ENCODE measurements at regions not wholly inside any gene's neighbourhood (a gene's known extent, or its start where the extent isn't known, plus 50 kb on each side); places are given as distances from the start of the nearest gene placed in this dataset.

DNA sequence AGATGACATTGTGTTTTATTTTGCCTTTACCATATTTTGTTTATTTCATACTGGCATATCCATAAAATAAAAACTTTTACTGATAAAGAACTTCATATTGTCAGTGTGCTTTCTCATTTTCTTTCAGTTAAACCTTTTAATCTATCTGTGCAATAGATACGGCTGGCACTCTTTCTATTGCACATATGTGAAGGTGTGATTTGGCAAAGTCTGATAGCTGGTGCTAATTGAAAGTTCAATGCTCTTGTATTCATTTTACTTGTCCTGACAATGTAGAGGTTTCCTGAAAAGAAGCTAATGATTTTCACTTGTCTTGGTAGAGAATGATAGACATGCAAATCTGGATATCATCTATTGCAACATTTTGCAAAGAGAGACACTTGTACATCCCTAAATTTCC, 467.0 kb downstream of the NSUN3 start:
- no peaks in the 10 kb centered on the region for H3K36me3 ChIP-seq (ENCODE audit: control insufficient read depth in 2 of 2, insufficient read depth in 1 of 2, low read length in 2 of 2)
- no peaks in the 10 kb centered on the region for H3K9me3 ChIP-seq (ENCODE audit: control insufficient read depth, insufficient read depth, low read depth, low read length)
- no peaks in the 10 kb centered on the region for H3K4me1 ChIP-seq (ENCODE audit: control insufficient read depth, insufficient read depth, low read length)
- H3K27ac ChIP-seq (ENCODE audit: extremely low read depth, low read depth, low read length), result no peak overlapping the region
- POLR2A ChIA-PET, result no interaction called here
- CTCF ChIA-PET, result no interaction called here
- no peak overlapping the region for H3K4me3 ChIP-seq (ENCODE audit: low read depth, low read length)
- TF ChIP-seq, protein P1, sequence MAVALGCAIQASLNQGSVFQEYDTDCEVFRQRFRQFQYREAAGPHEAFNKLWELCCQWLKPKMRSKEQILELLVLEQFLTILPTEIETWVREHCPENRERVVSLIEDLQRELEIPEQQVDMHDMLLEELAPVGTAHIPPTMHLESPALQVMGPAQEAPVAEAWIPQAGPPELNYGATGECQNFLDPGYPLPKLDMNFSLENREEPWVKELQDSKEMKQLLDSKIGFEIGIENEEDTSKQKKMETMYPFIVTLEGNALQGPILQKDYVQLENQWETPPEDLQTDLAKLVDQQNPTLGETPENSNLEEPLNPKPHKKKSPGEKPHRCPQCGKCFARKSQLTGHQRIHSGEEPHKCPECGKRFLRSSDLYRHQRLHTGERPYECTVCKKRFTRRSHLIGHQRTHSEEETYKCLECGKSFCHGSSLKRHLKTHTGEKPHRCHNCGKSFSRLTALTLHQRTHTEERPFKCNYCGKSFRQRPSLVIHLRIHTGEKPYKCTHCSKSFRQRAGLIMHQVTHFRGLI (tag by site-specific recombination; IDR thresholded peaks at IDR 0.05), result no peak
- TF ChIP-seq, protein P2, sequence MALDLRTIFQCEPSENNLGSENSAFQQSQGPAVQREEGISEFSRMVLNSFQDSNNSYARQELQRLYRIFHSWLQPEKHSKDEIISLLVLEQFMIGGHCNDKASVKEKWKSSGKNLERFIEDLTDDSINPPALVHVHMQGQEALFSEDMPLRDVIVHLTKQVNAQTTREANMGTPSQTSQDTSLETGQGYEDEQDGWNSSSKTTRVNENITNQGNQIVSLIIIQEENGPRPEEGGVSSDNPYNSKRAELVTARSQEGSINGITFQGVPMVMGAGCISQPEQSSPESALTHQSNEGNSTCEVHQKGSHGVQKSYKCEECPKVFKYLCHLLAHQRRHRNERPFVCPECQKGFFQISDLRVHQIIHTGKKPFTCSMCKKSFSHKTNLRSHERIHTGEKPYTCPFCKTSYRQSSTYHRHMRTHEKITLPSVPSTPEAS (tag by site-specific recombination; IDR thresholded peaks at IDR 0.05), result no peak
- TF ChIP-seq ZNF112 (tag by site-specific recombination; IDR thresholded peaks at IDR 0.05) (no peak), ZNF548 (tag by site-specific recombination; IDR thresholded peaks at IDR 0.05) (no peak), ZSCAN30 (tag by site-specific recombination; IDR thresholded peaks at IDR 0.05) (no peak), ZNF571 (tag by site-specific recombination; IDR thresholded peaks at IDR 0.05) (no peak), GLIS1 (tag by site-specific recombination; IDR thresholded peaks at IDR 0.05) (no peak), ZNF133 (tag by site-specific recombination; IDR thresholded peaks at IDR 0.05) (no peak)
- TF ChIP-seq, protein P3, sequence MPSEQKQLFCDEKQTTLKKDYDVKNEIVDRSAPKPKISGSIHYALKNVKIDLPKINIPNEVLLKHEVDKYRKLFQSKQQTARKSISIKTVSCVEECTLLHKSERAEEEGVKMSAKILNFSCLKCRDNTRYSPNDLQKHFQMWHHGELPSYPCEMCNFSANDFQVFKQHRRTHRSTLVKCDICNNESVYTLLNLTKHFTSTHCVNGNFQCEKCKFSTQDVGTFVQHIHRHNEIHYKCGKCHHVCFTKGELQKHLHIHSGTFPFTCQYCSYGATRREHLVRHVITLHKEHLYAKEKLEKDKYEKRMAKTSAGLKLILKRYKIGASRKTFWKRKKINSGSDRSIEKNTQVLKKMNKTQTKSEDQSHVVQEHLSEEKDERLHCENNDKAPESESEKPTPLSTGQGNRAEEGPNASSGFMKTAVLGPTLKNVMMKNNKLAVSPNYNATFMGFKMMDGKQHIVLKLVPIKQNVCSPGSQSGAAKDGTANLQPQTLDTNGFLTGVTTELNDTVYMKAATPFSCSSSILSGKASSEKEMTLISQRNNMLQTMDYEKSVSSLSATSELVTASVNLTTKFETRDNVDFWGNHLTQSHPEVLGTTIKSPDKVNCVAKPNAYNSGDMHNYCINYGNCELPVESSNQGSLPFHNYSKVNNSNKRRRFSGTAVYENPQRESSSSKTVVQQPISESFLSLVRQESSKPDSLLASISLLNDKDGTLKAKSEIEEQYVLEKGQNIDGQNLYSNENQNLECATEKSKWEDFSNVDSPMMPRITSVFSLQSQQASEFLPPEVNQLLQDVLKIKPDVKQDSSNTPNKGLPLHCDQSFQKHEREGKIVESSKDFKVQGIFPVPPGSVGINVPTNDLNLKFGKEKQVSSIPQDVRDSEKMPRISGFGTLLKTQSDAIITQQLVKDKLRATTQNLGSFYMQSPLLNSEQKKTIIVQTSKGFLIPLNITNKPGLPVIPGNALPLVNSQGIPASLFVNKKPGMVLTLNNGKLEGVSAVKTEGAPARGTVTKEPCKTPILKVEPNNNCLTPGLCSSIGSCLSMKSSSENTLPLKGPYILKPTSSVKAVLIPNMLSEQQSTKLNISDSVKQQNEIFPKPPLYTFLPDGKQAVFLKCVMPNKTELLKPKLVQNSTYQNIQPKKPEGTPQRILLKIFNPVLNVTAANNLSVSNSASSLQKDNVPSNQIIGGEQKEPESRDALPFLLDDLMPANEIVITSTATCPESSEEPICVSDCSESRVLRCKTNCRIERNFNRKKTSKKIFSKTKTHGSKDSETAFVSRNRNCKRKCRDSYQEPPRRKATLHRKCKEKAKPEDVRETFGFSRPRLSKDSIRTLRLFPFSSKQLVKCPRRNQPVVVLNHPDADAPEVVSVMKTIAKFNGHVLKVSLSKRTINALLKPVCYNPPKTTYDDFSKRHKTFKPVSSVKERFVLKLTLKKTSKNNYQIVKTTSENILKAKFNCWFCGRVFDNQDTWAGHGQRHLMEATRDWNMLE (tag by site-specific recombination; conservative IDR thresholded peaks at IDR 0.05; ENCODE audit: low read depth), result no peak
- TF ChIP-seq, protein P4, sequence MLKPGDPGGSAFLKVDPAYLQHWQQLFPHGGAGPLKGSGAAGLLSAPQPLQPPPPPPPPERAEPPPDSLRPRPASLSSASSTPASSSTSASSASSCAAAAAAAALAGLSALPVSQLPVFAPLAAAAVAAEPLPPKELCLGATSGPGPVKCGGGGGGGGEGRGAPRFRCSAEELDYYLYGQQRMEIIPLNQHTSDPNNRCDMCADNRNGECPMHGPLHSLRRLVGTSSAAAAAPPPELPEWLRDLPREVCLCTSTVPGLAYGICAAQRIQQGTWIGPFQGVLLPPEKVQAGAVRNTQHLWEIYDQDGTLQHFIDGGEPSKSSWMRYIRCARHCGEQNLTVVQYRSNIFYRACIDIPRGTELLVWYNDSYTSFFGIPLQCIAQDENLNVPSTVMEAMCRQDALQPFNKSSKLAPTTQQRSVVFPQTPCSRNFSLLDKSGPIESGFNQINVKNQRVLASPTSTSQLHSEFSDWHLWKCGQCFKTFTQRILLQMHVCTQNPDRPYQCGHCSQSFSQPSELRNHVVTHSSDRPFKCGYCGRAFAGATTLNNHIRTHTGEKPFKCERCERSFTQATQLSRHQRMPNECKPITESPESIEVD (tag by site-specific recombination; IDR thresholded peaks at IDR 0.05), result no peak
- TF ChIP-seq, protein P5, sequence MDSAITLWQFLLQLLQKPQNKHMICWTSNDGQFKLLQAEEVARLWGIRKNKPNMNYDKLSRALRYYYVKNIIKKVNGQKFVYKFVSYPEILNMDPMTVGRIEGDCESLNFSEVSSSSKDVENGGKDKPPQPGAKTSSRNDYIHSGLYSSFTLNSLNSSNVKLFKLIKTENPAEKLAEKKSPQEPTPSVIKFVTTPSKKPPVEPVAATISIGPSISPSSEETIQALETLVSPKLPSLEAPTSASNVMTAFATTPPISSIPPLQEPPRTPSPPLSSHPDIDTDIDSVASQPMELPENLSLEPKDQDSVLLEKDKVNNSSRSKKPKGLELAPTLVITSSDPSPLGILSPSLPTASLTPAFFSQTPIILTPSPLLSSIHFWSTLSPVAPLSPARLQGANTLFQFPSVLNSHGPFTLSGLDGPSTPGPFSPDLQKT (IDR thresholded peaks at IDR 0.05; ENCODE audit: borderline replicate concordance, low read depth, low read length), result no peak
- TF ChIP-seq, protein P6, sequence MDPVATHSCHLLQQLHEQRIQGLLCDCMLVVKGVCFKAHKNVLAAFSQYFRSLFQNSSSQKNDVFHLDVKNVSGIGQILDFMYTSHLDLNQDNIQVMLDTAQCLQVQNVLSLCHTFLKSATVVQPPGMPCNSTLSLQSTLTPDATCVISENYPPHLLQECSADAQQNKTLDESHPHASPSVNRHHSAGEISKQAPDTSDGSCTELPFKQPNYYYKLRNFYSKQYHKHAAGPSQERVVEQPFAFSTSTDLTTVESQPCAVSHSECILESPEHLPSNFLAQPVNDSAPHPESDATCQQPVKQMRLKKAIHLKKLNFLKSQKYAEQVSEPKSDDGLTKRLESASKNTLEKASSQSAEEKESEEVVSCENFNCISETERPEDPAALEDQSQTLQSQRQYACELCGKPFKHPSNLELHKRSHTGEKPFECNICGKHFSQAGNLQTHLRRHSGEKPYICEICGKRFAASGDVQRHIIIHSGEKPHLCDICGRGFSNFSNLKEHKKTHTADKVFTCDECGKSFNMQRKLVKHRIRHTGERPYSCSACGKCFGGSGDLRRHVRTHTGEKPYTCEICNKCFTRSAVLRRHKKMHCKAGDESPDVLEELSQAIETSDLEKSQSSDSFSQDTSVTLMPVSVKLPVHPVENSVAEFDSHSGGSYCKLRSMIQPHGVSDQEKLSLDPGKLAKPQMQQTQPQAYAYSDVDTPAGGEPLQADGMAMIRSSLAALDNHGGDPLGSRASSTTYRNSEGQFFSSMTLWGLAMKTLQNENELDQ (tag by site-specific recombination; IDR thresholded peaks at IDR 0.05; ENCODE audit: low read depth), result no peak
- TF ChIP-seq, protein P7, sequence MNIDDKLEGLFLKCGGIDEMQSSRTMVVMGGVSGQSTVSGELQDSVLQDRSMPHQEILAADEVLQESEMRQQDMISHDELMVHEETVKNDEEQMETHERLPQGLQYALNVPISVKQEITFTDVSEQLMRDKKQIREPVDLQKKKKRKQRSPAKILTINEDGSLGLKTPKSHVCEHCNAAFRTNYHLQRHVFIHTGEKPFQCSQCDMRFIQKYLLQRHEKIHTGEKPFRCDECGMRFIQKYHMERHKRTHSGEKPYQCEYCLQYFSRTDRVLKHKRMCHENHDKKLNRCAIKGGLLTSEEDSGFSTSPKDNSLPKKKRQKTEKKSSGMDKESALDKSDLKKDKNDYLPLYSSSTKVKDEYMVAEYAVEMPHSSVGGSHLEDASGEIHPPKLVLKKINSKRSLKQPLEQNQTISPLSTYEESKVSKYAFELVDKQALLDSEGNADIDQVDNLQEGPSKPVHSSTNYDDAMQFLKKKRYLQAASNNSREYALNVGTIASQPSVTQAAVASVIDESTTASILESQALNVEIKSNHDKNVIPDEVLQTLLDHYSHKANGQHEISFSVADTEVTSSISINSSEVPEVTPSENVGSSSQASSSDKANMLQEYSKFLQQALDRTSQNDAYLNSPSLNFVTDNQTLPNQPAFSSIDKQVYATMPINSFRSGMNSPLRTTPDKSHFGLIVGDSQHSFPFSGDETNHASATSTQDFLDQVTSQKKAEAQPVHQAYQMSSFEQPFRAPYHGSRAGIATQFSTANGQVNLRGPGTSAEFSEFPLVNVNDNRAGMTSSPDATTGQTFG (tag by site-specific recombination; IDR thresholded peaks at IDR 0.05; ENCODE audit: borderline replicate concordance), result no peak
- TF ChIP-seq, protein P8, sequence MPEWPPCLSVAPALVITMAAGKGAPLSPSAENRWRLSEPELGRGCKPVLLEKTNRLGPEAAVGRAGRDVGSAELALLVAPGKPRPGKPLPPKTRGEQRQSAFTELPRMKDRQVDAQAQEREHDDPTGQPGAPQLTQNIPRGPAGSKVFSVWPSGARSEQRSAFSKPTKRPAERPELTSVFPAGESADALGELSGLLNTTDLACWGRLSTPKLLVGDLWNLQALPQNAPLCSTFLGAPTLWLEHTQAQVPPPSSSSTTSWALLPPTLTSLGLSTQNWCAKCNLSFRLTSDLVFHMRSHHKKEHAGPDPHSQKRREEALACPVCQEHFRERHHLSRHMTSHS (tag by site-specific recombination; IDR thresholded peaks at IDR 0.05), result no peak
- TF ChIP-seq, protein P9, sequence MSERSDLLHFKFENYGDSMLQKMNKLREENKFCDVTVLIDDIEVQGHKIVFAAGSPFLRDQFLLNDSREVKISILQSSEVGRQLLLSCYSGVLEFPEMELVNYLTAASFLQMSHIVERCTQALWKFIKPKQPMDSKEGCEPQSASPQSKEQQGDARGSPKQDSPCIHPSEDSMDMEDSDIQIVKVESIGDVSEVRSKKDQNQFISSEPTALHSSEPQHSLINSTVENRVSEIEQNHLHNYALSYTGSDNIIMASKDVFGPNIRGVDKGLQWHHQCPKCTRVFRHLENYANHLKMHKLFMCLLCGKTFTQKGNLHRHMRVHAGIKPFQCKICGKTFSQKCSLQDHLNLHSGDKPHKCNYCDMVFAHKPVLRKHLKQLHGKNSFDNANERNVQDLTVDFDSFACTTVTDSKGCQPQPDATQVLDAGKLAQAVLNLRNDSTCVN (tag by site-specific recombination; optimal IDR thresholded peaks at IDR 0.05), result no peak
- TF ChIP-seq, protein P10, sequence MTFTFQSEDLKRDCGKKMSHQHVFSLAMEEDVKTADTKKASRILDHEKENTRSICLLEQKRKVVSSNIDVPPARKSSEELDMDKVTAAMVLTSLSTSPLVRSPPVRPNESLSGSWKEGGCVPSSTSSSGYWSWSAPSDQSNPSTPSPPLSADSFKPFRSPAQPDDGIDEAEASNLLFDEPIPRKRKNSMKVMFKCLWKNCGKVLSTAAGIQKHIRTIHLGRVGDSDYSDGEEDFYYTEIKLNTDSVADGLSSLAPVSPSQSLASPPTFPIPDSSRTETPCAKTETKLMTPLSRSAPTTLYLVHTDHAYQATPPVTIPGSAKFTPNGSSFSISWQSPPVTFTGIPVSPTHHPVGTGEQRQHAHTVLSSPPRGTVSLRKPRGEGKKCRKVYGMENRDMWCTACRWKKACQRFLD (tag by site-specific recombination; IDR thresholded peaks at IDR 0.05), result no peak

Measured in HEK293 (cell line).